ENCODE measurements at regions not wholly inside any gene's neighbourhood (a gene's known extent, or its start where the extent isn't known, plus 50 kb on each side); places are given as distances from the start of the nearest gene placed in this dataset.
"Not testable (repeated sequence)": the region's sequence is repeated elsewhere in the genome, so short reads cannot be mapped to it uniquely, and the experiment has no call there.

- DNase-seq (ENCODE audit: low read depth): not testable (repeated sequence)
These were observed 75.3 kb downstream of the BARX1 start for GRCh38 chr9:93879662-93880407.

DNA sequence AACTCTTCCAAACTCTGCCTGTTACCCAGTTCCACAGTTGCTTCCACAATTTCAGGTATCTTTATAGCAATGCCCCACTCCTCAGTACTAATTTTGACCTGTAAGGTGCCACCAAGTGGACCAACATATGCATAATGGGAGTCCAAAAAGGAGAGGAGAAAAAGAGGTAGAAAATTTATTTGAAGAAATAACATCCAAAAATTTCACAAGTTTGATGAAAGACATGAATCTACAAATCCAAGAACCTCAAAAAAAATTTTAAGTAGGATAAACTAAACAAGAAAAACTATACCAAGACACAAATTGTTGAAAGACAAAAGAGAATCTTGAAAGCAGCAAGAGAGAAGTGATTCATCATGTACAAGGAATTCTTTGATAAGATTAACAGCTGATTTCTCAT is 79.8 kb downstream of the BARX1 start:
- no peak for DNase-seq (ENCODE audit: low read depth)

- no peak for DNase-seq (ENCODE audit: low read depth)
These were observed 80.9 kb downstream of the BARX1 start for GRCh38 chr9:93874242-93874641.

GRCh38 chr9:93871286-93871685 is 83.9 kb downstream of the BARX1 start:
- no peak for DNase-seq (ENCODE audit: low read depth)

DNA sequence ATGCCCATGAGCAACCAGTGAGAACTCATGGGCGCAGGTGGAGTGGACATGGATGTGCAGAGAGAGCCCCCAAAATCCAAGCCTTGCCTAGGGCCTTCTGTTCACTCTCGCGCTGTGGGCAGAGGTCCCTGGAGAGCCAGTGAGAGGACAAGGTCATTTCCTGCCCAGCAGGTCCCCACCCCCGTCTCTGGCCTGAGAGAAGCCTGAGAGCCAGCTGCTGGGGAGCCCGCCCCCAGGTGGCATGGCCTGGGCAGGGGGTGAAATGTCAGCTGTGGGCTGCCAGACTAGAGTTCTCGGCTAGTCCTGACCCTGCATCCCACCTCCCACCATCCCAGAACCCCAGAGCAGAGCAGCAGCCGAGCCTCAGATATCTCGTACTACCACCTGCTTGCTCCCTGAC is 85.3 kb downstream of the BARX1 start:
- no peak for DNase-seq (ENCODE audit: low read depth)

DNA sequence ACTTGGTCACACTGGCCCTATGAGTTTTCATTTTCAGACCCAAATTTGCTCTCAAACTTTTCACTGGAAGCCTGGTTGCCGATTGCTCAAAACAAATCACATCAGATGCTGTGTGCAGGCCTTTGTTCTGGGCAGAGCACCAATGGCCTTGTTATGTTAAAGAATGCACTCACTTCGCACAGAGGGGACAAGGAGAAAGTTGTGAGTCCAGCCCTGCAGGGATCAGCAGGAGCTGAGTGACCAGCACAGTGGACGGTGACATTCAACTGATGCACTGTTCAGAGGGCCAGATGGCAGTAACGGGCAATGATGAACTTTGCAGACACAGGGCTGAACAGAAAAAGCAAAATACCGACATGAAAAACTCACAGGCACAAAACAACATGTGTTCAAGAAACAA is 86.1 kb downstream of the BARX1 start:
- no peak for DNase-seq (ENCODE audit: low read depth)

DNA sequence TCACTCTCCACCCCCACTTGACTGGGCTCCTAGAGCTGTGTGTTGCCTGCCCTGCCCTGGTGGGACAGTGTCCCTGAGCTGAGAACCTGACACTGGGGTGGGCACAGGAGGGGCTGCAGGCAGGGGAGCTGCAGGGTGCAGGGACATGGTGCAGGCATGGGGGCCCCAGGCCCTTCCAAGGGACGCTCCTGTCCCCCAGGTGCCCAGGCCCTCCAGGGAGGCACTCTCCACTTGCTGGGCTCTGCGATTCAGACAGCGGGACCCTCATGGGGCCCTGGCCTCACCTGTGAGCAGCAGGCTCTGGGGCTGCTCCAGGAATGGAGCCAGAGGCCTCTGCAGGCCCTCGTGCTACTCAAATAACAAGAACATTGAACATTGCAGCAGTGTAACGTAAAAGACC is 89.4 kb downstream of the BARX1 start:
- DNase-seq (ENCODE audit: low read depth): no peak

DNA sequence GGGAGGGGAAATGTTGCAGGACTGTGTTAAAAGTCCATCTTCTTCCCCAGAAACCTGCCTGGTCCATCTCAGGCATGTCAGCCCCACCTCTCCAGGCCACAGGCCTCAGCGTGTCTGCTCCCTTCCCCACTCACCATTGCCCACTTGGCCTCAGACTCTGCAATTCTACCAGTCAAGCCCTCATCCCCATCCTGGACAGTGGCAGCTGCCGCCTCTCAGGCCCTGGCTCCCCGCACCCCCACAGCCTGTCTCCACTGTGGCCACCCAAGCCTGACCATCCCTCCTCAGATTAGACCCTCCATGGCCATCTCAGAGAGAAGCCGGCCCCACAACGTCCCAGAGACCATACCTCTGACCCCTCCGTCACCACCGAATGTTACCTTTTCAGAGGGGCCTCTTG is 89.9 kb downstream of the BARX1 start:
- DNase-seq (ENCODE audit: low read depth): no peak

- DNase-seq (ENCODE audit: low read depth): no peak
These were observed 90.3 kb downstream of the BARX1 start for GRCh38 chr9:93864840-93865239.

DNA sequence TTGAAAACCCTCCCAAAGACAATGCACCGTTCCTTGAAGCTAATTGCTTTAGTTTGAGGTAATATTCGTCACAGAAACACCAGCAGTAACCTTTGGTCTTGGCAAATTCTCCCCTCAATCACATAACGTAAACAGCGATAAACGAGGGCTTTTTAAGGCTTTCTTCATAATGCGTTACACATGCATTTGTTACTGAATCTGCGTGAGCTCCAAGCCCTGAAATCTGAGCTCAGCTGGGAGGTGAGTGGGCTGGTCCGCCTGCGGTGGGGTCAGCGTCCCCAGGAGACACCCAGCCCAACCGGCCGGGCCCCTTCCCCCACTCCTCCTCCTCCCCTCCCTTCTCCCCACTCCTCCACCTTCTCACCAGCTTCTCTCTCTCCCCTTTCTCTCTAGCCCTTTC is 91.1 kb downstream of the BARX1 start:
- no peak for DNase-seq (ENCODE audit: low read depth)

DNA sequence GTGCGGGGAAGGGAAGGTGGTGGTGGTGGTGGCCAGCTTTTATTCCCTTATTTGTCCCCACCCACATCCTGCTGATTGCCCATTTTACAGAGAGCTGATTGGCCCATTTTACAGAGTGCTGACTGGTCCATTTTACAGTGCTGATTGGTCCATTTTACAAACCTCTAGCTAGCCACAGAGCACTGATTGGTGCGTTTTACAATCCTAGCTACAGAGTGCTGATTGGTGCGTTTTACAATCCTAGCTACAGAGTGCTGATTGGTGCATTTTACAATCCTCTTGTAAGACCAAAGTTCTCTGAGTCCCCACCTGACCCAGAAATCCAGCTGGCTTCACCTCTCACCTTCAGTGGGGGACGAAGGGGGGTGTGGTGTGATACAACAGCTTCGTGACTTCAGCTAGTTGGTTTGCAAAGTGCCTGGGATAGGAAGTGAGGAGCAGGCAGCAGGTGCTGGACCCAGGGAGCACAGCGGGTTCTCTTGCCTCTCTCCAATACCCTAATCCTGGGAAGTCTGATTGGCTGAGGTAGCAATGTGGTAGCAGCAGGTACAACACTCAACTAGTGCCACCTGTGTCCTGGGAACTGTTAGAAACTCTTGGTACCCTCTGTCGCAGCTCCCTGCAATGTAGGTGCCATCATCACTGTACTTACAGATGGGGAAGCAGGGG is 92.1 kb downstream of the BARX1 start:
- DNase-seq (ENCODE audit: low read depth): no peak

DNA sequence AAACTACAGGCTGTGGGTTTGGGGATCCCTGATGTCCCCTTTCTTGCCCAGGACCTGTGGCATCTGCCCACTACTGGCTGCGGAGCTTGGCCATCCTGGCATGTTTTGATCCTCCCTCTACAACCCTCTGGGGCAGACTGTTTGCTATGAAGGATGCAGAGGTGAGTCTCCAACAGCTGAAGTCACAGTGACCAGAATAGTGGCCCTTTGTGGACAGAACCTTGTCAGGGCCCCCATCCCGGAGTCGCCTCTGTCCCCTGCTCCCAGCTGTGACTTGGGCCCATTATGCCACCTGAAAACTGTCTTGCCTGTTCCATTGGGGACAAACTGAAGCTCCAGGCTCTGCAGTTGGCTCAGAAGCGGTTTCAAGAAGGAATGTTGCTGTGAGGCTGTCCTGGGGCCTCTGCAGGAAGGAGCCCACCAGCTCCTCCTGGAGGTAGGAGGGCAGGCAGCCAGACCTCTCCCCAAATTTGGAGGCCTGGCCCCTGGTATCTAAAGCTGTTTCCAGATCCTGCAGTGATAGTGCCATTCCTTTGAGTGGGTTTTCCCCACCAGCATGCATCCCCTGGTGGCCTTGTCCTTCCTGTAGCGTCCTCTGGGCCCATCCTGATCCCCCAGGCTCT is 93.3 kb downstream of the BARX1 start:
- DNase-seq (ENCODE audit: low read depth): no peak

DNA sequence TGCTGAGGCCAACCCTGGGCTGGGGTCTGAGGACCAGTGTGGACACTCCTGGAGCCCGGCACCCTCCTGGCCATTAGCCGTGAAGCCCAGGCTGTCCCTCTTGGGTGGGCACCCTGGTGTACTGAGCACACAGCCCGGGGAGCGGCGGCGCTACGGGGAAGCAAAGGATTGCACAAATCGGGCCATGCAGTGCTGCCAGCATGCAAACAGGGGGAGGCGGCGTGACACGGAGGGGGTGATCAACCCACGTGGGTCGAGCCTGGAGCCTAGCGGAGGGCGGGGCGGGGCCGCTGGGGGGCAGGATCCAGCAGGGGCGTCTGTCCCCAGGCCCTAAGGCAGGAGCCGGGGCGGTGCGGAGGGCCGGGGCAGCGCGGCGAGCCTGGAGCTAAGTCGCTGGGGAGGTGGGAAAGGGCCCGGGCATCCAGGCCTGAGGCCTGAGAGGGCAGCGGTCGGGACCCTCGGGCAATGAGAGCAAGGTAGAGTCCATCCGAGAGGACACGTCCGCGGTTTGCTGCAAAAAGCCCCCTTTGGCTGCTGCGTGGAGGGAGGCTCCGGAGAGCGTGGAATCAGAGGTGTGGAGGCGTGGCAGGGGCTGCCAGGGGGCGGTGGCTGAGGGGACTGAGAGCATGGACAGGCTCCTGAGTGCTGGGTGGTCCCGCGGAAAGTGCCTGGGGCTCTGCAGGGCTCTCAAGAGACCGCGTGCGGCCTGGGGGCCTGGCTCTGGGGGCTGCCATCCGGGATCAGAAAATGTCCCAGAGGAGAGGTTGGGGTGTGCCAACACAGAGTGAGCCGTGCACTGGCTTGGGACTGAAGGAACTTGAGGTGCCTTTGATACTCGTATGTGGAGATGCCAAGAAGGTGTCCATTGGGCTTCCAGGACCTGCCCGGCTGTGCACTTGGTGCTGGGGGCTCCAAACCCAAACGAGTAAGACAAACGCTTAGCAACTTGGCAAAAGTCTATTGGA is 94.2 kb downstream of the BARX1 start:
- DNase-seq (ENCODE audit: low read depth): no peak

DNA sequence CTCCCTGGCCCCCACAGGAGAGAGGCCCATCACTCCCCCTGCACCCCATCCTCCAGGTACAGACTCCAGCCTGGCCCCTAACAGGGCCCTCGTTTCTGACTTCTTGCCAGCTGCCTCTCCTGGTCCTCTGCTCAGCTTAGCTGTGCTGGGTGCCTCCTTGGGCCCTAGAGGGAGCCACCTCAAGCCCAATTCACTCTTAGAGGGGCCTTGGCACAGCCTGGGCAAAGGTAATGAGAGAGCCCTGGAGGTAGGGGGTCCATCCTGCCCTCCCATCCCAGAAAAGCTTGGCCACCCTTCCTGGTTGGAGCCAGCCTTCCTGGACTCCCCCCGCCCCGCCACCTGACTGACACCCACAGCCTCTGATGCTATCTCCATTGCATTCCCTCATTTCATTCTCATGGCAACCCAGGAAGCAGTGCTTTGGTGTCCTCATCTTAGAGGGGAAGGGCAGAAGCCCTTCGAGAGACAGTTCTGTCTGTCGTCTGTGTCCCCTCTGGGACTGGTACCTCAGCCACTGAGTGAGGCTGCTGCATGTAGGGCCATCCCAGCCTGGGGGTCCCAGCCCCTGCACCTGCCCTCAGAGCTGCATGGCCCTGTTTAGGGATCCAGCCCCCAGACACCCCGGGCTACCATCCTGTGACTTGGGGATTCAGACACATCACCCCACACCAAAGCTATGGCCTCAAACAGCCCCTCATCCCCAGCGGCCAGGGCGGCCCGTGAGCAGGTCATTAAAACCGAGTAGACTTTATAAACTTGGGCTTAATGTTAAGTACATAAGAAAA is 95.5 kb downstream of the BARX1 start:
- DNase-seq (ENCODE audit: low read depth): no peak

DNA sequence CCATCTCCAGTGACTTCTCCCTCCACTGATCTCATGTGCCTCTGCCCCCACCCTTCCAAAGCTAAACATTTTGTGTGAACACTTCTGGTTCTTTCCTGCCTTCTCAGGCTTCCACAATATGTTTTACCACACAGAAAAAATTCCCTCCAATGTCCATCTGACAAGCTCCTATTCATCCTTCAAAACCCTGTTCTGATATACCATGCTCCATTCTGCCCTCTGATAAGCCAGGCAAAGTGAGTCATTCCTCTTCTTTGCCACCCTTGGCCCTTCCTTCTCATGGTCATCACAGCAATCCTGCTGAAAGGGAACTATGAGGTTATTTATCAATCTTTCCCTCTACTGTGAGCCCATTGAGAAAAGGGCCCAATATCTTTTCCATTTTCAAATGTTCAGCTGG is 97.6 kb downstream of the BARX1 start:
- no peak for DNase-seq (ENCODE audit: low read depth)

DNA sequence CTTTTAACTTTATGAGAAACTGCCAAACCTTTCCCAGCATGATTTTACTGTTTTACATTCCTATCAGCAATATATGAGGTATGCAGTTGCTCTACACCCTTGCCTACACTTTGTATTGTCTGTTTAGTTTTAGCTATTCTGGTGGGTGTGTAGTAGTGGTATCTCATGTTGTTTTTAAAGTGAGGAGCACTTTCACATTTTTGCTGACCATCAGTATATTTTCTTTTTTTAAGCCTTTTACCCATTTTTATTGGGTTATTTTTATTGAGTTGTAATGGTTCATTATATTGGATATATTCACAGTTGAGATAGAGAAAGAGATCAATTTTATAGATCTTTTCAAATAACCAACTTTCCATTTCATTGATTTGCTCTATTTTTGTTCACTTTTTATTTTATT is 102.4 kb downstream of the BARX1 start:
- DNase-seq (ENCODE audit: low read depth): no peak

DNA sequence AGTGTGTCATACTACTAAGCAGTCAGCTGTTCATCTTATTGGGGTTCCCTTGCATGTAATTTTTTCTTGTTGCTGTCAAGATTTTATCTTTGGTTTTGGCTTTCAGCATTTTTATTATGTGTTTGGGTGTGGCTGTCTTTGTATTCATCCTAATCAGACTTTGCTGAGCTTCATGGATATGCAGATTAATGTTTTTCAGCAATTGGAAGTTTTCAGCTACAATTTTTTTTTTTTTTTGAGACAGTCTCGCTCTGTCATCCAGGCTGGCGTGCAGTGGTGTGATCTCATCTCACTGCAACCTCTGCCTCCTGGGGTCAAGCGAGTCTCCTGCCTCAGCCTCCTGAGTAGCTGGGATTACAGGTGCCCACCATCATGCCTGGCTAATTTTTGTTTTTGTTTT is 108.8 kb downstream of the BARX1 start:
- no peak for DNase-seq (ENCODE audit: low read depth)

GRCh38 chr9:93843396-93843795 is 111.8 kb downstream of the BARX1 start:
- DNase-seq (ENCODE audit: low read depth): no peak

DNA sequence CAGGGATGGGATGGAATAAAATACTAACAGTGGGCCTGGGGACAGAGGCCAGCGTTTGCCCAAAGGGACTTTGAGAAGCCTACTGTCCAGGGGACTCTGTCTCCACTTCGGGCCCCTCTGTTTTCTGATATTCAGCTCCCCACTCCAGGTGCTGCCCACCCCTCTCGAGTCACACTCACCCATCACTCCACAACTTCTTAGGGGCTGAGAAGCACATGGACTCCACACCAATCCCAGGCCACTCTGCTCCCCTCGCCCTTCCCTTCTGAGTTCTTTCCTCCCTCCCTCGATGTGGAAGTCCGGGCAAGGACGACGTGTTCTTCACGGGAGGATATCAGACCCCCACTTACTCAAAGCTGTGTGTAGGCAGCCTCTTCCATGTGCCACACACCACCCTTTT is 124.5 kb downstream of the BARX1 start:
- no peak for DNase-seq (ENCODE audit: low read depth)

DNA sequence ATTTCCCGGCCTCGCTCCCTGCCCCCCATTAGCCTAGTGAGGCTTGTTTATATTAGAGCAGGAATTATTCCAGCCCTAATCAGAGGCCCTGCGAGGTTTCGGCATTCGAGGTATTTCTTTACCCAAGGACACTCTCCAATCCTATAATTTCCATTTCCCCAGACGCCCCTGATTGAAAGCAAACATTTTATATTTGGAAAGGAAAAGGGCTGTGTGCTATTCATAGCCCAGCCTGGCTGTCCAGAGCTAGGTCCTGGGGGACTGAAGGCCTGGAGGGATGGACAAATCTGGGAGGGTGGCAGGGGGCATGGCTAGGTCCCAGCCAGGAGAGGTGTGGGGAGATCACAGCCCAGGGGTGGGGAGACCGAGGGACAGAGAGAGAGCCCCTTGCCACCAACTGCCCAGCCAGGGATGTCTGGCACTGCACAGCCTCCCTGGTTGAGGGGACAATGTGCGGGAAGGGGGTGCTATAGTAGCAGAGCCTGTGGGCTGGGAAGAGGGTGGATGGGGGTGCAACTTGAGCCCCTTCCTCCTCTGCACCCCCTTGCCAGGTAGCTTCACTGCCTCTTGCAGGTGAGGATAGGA is 125.1 kb downstream of the BARX1 start:
- no peak for DNase-seq (ENCODE audit: low read depth)

Data from fibroblast of gingiva (primary cell).